IMR-90 (cell line): ENCODE measurements at regions not wholly inside any gene's neighbourhood (a gene's known extent, or its start where the extent isn't known, plus 50 kb on each side); places are given as distances from the start of the nearest gene placed in this dataset.

Source experiments
- ATAC-seq: fragments of 200-7000 bp; cut with Tn5 transposase; 2 replicates; pipeline ENCODE4 v1.9.1; 2020; ENCODE audit warnings: low read depth, mild to moderate bottlenecking, moderate library complexity
- BruUV-seq: library from RNA; stranded (reverse); fragments of 400-500 nt; replicated peaks from 2 replicates; lab custom pipeline; 2021; lab: Mats Ljungman, UMichigan
- CTCF ChIA-PET: fragments of 300-600 bp; formaldehyde crosslinking; extraction: SDS; loops from one replicate; lab custom pipeline; 2021; ENCODE audit warnings: antibody characterized with exemption; lab: Yijun Ruan, JAX
- POLR2A ChIA-PET: fragments of 300-600 bp; sonication (Branson Sonifier 250); formaldehyde crosslinking; loops from one replicate; lab custom pipeline; 2022; ENCODE audit warnings: antibody characterized with exemption; ENCODE audit not compliant: unreplicated experiment; lab: Charles Lee
- DNase-seq: peaks from one replicate; pipeline ENCODE4 v3.0.0; 2013
- H2AFZ ChIP-seq: replicated peaks from 2 replicates; pipeline ENCODE3; 2013; ENCODE audit warnings: low read length, mild to moderate bottlenecking; ENCODE audit not compliant: poor library complexity
- H2AK5ac ChIP-seq: 2 replicates; pipeline ENCODE4 v1.6.1; 2013; ENCODE audit warnings: low read depth, low read length, inconsistent platforms
- H2AK9ac ChIP-seq: replicated peaks from 2 replicates; pipeline ENCODE3; 2013; ENCODE audit warnings: mild to moderate bottlenecking, low read depth, low read length, moderate library complexity; ENCODE audit not compliant: poor library complexity
- H2BK120ac ChIP-seq: 2 replicates; pipeline ENCODE4 v1.6.1; 2013; ENCODE audit warnings: low read depth, low read length, inconsistent platforms
- H2BK15ac ChIP-seq: 3 replicates; pipeline ENCODE4 v1.6.1; 2013; ENCODE audit warnings: low read depth, low read length, inconsistent platforms
- H2BK20ac ChIP-seq: 2 replicates; pipeline ENCODE4 v1.6.1; 2013; ENCODE audit warnings: low read depth, mild to moderate bottlenecking, inconsistent platforms, low read length, moderate library complexity
- H2BK5ac ChIP-seq: 2 replicates; pipeline ENCODE4 v1.6.1; 2013; ENCODE audit warnings: mild to moderate bottlenecking, low read depth, low read length, inconsistent platforms; ENCODE audit not compliant: poor library complexity, severe bottlenecking
- H3K14ac ChIP-seq: replicated peaks from 2 replicates; pipeline ENCODE4 v1.6.1; 2013; ENCODE audit warnings: low read depth, low read length, inconsistent platforms
- H3K18ac ChIP-seq: 2 replicates; pipeline ENCODE4 v1.6.1; 2013; ENCODE audit warnings: low read depth, low read length, control low read depth
- H3K23ac ChIP-seq: 2 replicates; pipeline ENCODE4 v1.6.1; 2013; ENCODE audit warnings: low read depth, low read length, inconsistent platforms
- H3K27ac ChIP-seq: 2 replicates; pipeline ENCODE4 v1.5.1; 2013; ENCODE audit warnings: mild to moderate bottlenecking, control low read depth, low read length; ENCODE audit not compliant: insufficient read depth
- H3K27me3 ChIP-seq: 2 replicates; pipeline ENCODE4 v1.6.1; 2013; ENCODE audit warnings: low read length; ENCODE audit not compliant: control insufficient read depth, insufficient read depth
- H3K36me3 ChIP-seq: 2 replicates; pipeline ENCODE4 v1.6.1; 2013; ENCODE audit warnings: low read length, mixed read lengths; ENCODE audit not compliant: control insufficient read depth, insufficient read depth
- H3K4ac ChIP-seq: 2 replicates; pipeline ENCODE4 v1.6.1; 2013; ENCODE audit warnings: low read depth, low read length, inconsistent platforms
- H3K4me1 ChIP-seq: 2 replicates; pipeline ENCODE4 v1.6.1; 2013; ENCODE audit warnings: low read length, mixed read lengths; ENCODE audit not compliant: control insufficient read depth, insufficient read depth
- H3K4me2 ChIP-seq: 2 replicates; pipeline ENCODE4 v1.6.1; 2013; ENCODE audit warnings: low read depth, mild to moderate bottlenecking, control low read depth, low read length, moderate library complexity
- H3K4me3 ChIP-seq: 2 replicates; pipeline ENCODE4 v1.5.1; 2013; ENCODE audit warnings: low read depth, mild to moderate bottlenecking, control low read depth, low read length, moderate library complexity; ENCODE audit not compliant: insufficient read depth
- H3K56ac ChIP-seq: 2 replicates; pipeline ENCODE4 v1.6.1; 2013; ENCODE audit warnings: low read length, inconsistent platforms; ENCODE audit not compliant: insufficient read depth; ENCODE audit errors: extremely low read depth
- H3K79me1 ChIP-seq, 2 experiments: 2 replicates each; pipeline ENCODE4 v1.6.1; 2013; ENCODE audit warnings: low read length in 2 of 2, inconsistent platforms in 1 of 2, low read depth in 1 of 2
- H3K9ac ChIP-seq: 2 replicates; pipeline ENCODE4 v1.6.1; 2013; ENCODE audit warnings: low read depth, low read length, control low read depth
- H3K9me1 ChIP-seq: 2 replicates; pipeline ENCODE4 v1.6.1; 2013; ENCODE audit warnings: low read length, inconsistent platforms; ENCODE audit not compliant: insufficient read depth
- H3K9me3 ChIP-seq: 2 replicates; pipeline ENCODE4 v1.6.1; 2013; ENCODE audit warnings: low read length; ENCODE audit not compliant: control insufficient read depth, insufficient read depth
- H4K20me1 ChIP-seq: 2 replicates; pipeline ENCODE4 v1.6.1; 2013; ENCODE audit warnings: low read length, inconsistent platforms; ENCODE audit not compliant: insufficient read depth
- H4K5ac ChIP-seq: 2 replicates; pipeline ENCODE4 v1.6.1; 2013; ENCODE audit warnings: mild to moderate bottlenecking, low read depth, low read length, control low read depth
- H4K8ac ChIP-seq, 2 experiments: 2 replicates each; pipeline ENCODE4 v1.6.1; 2013; ENCODE audit warnings: low read depth in 2 of 2, low read length in 2 of 2, control low read depth in 1 of 2, inconsistent platforms in 1 of 2
- H4K91ac ChIP-seq: 2 replicates; pipeline ENCODE4 v1.6.1; 2013; ENCODE audit warnings: low read depth, low read length, inconsistent platforms; ENCODE audit not compliant: insufficient read depth
- BHLHE40 ChIP-seq: fragments of 150-350 bp; IDR thresholded peaks from 2 replicates; pipeline ENCODE4 v1.6.1; 2016; ENCODE audit warnings: mild to moderate bottlenecking, low read depth, low read length
- CEBPB ChIP-seq: IDR thresholded peaks from 2 replicates; pipeline ENCODE4 v1.6.1; 2012; ENCODE audit warnings: low read depth, low read length, improper control_type of control experiment
- CTCF ChIP-seq: conservative IDR thresholded peaks from 2 replicates; pipeline ENCODE4 v1.5.1; 2012; ENCODE audit warnings: mild to moderate bottlenecking, low read depth, low read length, improper control_type of control experiment
- ELK1 ChIP-seq: fragments of 150-350 bp; IDR thresholded peaks from 2 replicates; pipeline ENCODE4 v1.6.1; 2016; ENCODE audit warnings: low read depth, mild to moderate bottlenecking, low read length, moderate library complexity, borderline replicate concordance
- MAFK ChIP-seq: IDR thresholded peaks from 2 replicates; pipeline ENCODE4 v1.6.1; 2012; ENCODE audit warnings: low read depth, low read length, improper control_type of control experiment
- MAZ ChIP-seq: IDR thresholded peaks from 2 replicates; pipeline ENCODE4 v1.6.1; 2012; ENCODE audit warnings: low read depth, mild to moderate bottlenecking, low read length, improper control_type of control experiment, moderate library complexity, borderline replicate concordance
- MXI1 ChIP-seq: IDR thresholded peaks from 2 replicates; pipeline ENCODE4 v1.6.1; 2012; ENCODE audit warnings: low read depth, mild to moderate bottlenecking, low read length, moderate library complexity, borderline replicate concordance
- NFE2L2 ChIP-seq: fragments of 150-350 bp; IDR thresholded peaks from 2 replicates; pipeline ENCODE4 v1.6.1; 2016; ENCODE audit warnings: low read depth, mild to moderate bottlenecking, low read length
- RCOR1 ChIP-seq: IDR thresholded peaks from 2 replicates; pipeline ENCODE4 v1.6.1; 2012; ENCODE audit warnings: mild to moderate bottlenecking, low read length, improper control_type of control experiment; ENCODE audit not compliant: insufficient replicate concordance
- RFX5 ChIP-seq: IDR thresholded peaks from 2 replicates; pipeline ENCODE4 v1.8.0; 2012; ENCODE audit warnings: low read depth, mild to moderate bottlenecking, low read length, moderate library complexity
- SMC3 ChIP-seq: fragments of 150-350 bp; IDR thresholded peaks from 2 replicates; pipeline ENCODE4 v1.6.1; 2016; ENCODE audit warnings: low read depth, mild to moderate bottlenecking, antibody characterized with exemption, low read length, moderate library complexity
- WGBS, 2 experiments: methylation state at CpG; one replicate each; pipeline versions ENCODE4 v1.1.5 to v1.1.7; 2013; ENCODE audit warnings: missing lambda C conversion rate in 2 of 2; ENCODE audit not compliant: insufficient read length in 1 of 2; ENCODE audit errors: extremely low coverage in 2 of 2; 5-methylcytosine and 5-hydroxymethylcytosine counted together
- dilution Hi-C: fragments of 300-500 bp; cut with HindIII; formaldehyde crosslinking; loops from one replicate; pipeline ENCODE4 v1.14.3; 2018; ENCODE audit warnings: low sequenced_read_pairs; ENCODE audit not compliant: unreplicated experiment
- in situ Hi-C: fragments of 300-500 bp; cut with MboI; formaldehyde crosslinking; loops from 3 replicates; pipeline ENCODE4 v1.14.3; 2019; ENCODE audit warnings: low sequenced_read_pairs, inconsistent platforms, mixed read lengths
- intact Hi-C: fragments of 100-400 bp; cut with micrococcal nuclease; formaldehyde crosslinking; loops from 2 replicates; pipeline ENCODE4 v1.10.0; 2022

- ATAC-seq (no peak), DNase-seq (no peak)
- ChIA-PET POLR2A (no interaction called here), CTCF (no interaction called here)
- 20% methylated on average over 1 of the region's 3 CpGs; no CpG with 5 or more reads in 1 of the 2 experiments for WGBS, 2 experiments
- Histone ChIP-seq H4K20me1 (no peaks in the 10 kb centered on the region), H3K9me3 (no peaks in the 10 kb centered on the region), H3K56ac (no peak overlapping the region), H2AK5ac (no peak overlapping the region), H2BK20ac (no peak overlapping the region), H3K4ac (no peak overlapping the region), H3K27ac (no peak overlapping the region), H4K8ac (no peak overlapping the region), H4K91ac (no peak overlapping the region), H3K4me3 (no peak overlapping the region), H3K36me3 (no peaks in the 10 kb centered on the region), H2BK5ac (no peak overlapping the region), H3K4me1 (no peaks in the 10 kb centered on the region), H3K9ac (no peak overlapping the region), H3K4me2 (no peak overlapping the region), H3K27me3 (no peaks in the 10 kb centered on the region), H3K23ac (no peak overlapping the region), H3K18ac (no peak overlapping the region), H3K9me1 (no peaks in the 10 kb centered on the region), H2BK120ac (no peak overlapping the region), H2BK15ac (no peak overlapping the region), H3K14ac (no peak overlapping the region), H2AFZ (no peak overlapping the region), H4K5ac (no peak overlapping the region), H2AK9ac (no peak overlapping the region), H3K79me1 (no peaks in the 10 kb centered on the region)
- dilution Hi-C loops (no loop called here), in situ Hi-C loops (no loop called here), intact Hi-C loops (no loop called here)
- BruUV-seq, result no TSS peak
- TF ChIP-seq RCOR1, result no peak
- no peak for TF ChIP-seq CTCF
- no peak for TF ChIP-seq MAZ
- no peak for TF ChIP-seq MXI1
- no peak for TF ChIP-seq SMC3
- no peak for TF ChIP-seq NFE2L2
- no peak for TF ChIP-seq CEBPB
- no peak for TF ChIP-seq RFX5
- no peak for TF ChIP-seq ELK1
- TF ChIP-seq BHLHE40, result no peak
- TF ChIP-seq MAFK, result no peak
Measured at GRCh38 chrX:43493756-43494155, 162.3 kb upstream of the MAOA start.
